MM.1S (cell line): ENCODE measurements at regions not wholly inside any gene's neighbourhood (a gene's known extent, or its start where the extent isn't known, plus 50 kb on each side); places are given as distances from the start of the nearest gene placed in this dataset.

Experiments
- DNase-seq: peaks from one replicate; pipeline ENCODE4 v3.0.0-alpha.2; 2015
- H2AFZ ChIP-seq: fragments of 300-600 bp; sonication (generic); 2 replicates; pipeline ENCODE4 v1.6.0; 2016; ENCODE audit warnings: antibody characterized with exemption, low read length
- H3F3A ChIP-seq: fragments of 300-600 bp; sonication (generic); 2 replicates; pipeline ENCODE4 v1.6.1; 2016; ENCODE audit warnings: mild to moderate bottlenecking, antibody characterized with exemption, low read length, moderate library complexity, mixed read lengths; ENCODE audit not compliant: insufficient read depth
- H3K27ac ChIP-seq: fragments of 300-600 bp; sonication (generic); 2 replicates; pipeline ENCODE4 v1.5.1; 2016; ENCODE audit warnings: mild to moderate bottlenecking, low read length
- H3K27me3 ChIP-seq: fragments of 300-600 bp; sonication (generic); replicated peaks from 2 replicates; pipeline ENCODE4 v1.6.0; 2016; ENCODE audit warnings: low read length; ENCODE audit not compliant: insufficient read depth
- H3K36me3 ChIP-seq: fragments of 300-600 bp; sonication (generic); replicated peaks from 2 replicates; pipeline ENCODE4 v1.6.1; 2016; ENCODE audit warnings: mild to moderate bottlenecking, low read length, mixed read lengths; ENCODE audit not compliant: insufficient read depth
- H3K4me1 ChIP-seq: fragments of 300-600 bp; sonication (generic); 2 replicates; pipeline ENCODE4 v1.6.1; 2016; ENCODE audit warnings: low read length, mixed read lengths
- H3K4me2 ChIP-seq: fragments of 300-600 bp; sonication (generic); 2 replicates; pipeline ENCODE4 v1.6.0; 2016; ENCODE audit warnings: low read depth, low read length
- H3K4me3 ChIP-seq: fragments of 300-600 bp; sonication (generic); 2 replicates; pipeline ENCODE4 v1.5.1; 2016; ENCODE audit warnings: low read length, mixed read lengths
- H3K79me2 ChIP-seq: fragments of 300-600 bp; sonication (generic); 2 replicates; pipeline ENCODE4 v1.6.1; 2016; ENCODE audit warnings: mixed run types, low read length, mixed read lengths
- H3K9ac ChIP-seq: fragments of 300-600 bp; sonication (generic); 2 replicates; pipeline ENCODE4 v1.6.1; 2016; ENCODE audit warnings: low read length, mixed read lengths
- H3K9me2 ChIP-seq: fragments of 300-600 bp; sonication (generic); replicated peaks from 2 replicates; pipeline ENCODE4 v1.6.1; 2016; ENCODE audit warnings: mild to moderate bottlenecking, low read length, mixed read lengths; ENCODE audit not compliant: insufficient read depth
- H3K9me3 ChIP-seq: fragments of 300-600 bp; sonication (generic); replicated peaks from 2 replicates; pipeline ENCODE4 v1.6.1; 2016; ENCODE audit warnings: mild to moderate bottlenecking, low read length, mixed read lengths; ENCODE audit not compliant: insufficient read depth
- H4K20me1 ChIP-seq: fragments of 300-600 bp; sonication (generic); 2 replicates; pipeline ENCODE4 v1.6.1; 2016; ENCODE audit warnings: mild to moderate bottlenecking, low read length, moderate library complexity, mixed read lengths; ENCODE audit not compliant: insufficient read depth
- EZH2 ChIP-seq: fragments of 300-600 bp; sonication (generic); optimal IDR thresholded peaks from 2 replicates; pipeline ENCODE3; 2017; ENCODE audit warnings: low read depth, mild to moderate bottlenecking, antibody characterized with exemption, low read length, mixed read lengths
- EZH2phosphoT487 ChIP-seq: fragments of 300-600 bp; sonication (generic); IDR thresholded peaks from 2 replicates; pipeline ENCODE4 v1.6.1; 2018; ENCODE audit warnings: antibody characterized with exemption, low read length
- TF ChIP-seq, protein P1 (sequence below): fragments of 300-600 bp; sonication (generic); IDR thresholded peaks from 2 replicates; pipeline ENCODE4 v1.5.1; 2016; ENCODE audit warnings: antibody characterized with exemption, low read length, mixed read lengths

- H3K4me1 ChIP-seq: no peaks in the 10 kb centered on the region
- no peaks in the 10 kb centered on the region for H3K36me3 ChIP-seq
- no peaks in the 10 kb centered on the region for H3K9me3 ChIP-seq
- DNase-seq: no peak
- no peak overlapping the region for H3K9ac ChIP-seq
- no peaks in the 10 kb centered on the region for H3K79me2 ChIP-seq
- no peak overlapping the region for H2AFZ ChIP-seq
- no peaks in the 10 kb centered on the region for H3K9me2 ChIP-seq
- no peak overlapping the region for H3K4me2 ChIP-seq
- no peaks in the 10 kb centered on the region for H3F3A ChIP-seq
- no peaks in the 10 kb centered on the region for H4K20me1 ChIP-seq
- H3K27me3 ChIP-seq: no peaks in the 10 kb centered on the region
- H3K4me3 ChIP-seq: no peak overlapping the region
- no peak overlapping the region for H3K27ac ChIP-seq
- TF ChIP-seq EZH2phosphoT487 (no peak), EZH2 (no peak)
- TF ChIP-seq, protein P1, sequence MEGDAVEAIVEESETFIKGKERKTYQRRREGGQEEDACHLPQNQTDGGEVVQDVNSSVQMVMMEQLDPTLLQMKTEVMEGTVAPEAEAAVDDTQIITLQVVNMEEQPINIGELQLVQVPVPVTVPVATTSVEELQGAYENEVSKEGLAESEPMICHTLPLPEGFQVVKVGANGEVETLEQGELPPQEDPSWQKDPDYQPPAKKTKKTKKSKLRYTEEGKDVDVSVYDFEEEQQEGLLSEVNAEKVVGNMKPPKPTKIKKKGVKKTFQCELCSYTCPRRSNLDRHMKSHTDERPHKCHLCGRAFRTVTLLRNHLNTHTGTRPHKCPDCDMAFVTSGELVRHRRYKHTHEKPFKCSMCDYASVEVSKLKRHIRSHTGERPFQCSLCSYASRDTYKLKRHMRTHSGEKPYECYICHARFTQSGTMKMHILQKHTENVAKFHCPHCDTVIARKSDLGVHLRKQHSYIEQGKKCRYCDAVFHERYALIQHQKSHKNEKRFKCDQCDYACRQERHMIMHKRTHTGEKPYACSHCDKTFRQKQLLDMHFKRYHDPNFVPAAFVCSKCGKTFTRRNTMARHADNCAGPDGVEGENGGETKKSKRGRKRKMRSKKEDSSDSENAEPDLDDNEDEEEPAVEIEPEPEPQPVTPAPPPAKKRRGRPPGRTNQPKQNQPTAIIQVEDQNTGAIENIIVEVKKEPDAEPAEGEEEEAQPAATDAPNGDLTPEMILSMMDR: no peak
Observed at GRCh38 chr1:194431121-194431520, 1244.7 kb upstream of the B3GALT2 start.

- TF ChIP-seq, protein P1: no peak
- TF ChIP-seq EZH2phosphoT487 (no peak), EZH2 (no peak)
- no peak overlapping the region for H2AFZ ChIP-seq
Observed at GRCh38 chr1:194420706-194421105, 1234.3 kb upstream of the B3GALT2 start.

DNA sequence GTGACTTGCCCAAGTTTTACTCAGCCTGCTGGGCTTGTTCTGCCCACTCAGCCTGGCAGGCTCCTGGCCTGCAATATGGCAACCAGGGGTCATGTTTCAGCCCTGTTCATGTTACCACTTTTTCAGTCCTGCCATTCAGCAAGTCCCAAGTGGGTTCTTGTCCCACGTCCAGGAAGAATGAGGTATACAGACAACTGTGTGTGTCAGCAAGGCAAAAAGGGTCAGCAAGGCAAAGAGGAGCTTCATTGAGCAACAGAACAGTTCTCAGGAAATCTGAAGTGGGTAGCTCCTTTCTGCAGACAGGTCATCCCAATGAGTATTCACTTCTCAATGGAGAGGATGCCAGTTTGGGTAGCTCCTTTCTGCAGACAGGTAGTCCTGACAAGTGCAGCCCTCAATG is 1233.3 kb upstream of the B3GALT2 start:
- DNase-seq: no peak
- Histone ChIP-seq H3F3A (no peaks in the 10 kb centered on the region), H3K4me1 (no peaks in the 10 kb centered on the region), H3K4me2 (no peak overlapping the region), H4K20me1 (no peaks in the 10 kb centered on the region), H3K4me3 (no peak overlapping the region), H2AFZ (no peak overlapping the region), H3K9me3 (no peaks in the 10 kb centered on the region), H3K9me2 (no peaks in the 10 kb centered on the region), H3K27ac (no peak overlapping the region), H3K27me3 (no peaks in the 10 kb centered on the region), H3K79me2 (no peaks in the 10 kb centered on the region), H3K9ac (no peak overlapping the region), H3K36me3 (no peaks in the 10 kb centered on the region)
- TF ChIP-seq EZH2 (no peak), EZH2phosphoT487 (no peak)
- TF ChIP-seq, protein P1: no peak

More at GRCh38 chr1:194420706-194421105, 1234.3 kb upstream of the B3GALT2 start:
- H3K9ac ChIP-seq: no peak overlapping the region
- no peak overlapping the region for H3K4me3 ChIP-seq
- H3K27me3 ChIP-seq: no peaks in the 10 kb centered on the region
- no peak for DNase-seq
- H3K27ac ChIP-seq: no peak overlapping the region
- H3K9me2 ChIP-seq: no peaks in the 10 kb centered on the region
- H3K4me1 ChIP-seq: no peaks in the 10 kb centered on the region
- H3K4me2 ChIP-seq: no peak overlapping the region
- H4K20me1 ChIP-seq: no peaks in the 10 kb centered on the region
- H3F3A ChIP-seq: no peaks in the 10 kb centered on the region
- no peaks in the 10 kb centered on the region for H3K79me2 ChIP-seq
- H3K36me3 ChIP-seq: no peaks in the 10 kb centered on the region
- no peaks in the 10 kb centered on the region for H3K9me3 ChIP-seq
